ENCODE measurements at regions not wholly inside any gene's neighbourhood (a gene's known extent, or its start where the extent isn't known, plus 50 kb on each side); places are given as distances from the start of the nearest gene placed in this dataset.

DNA sequence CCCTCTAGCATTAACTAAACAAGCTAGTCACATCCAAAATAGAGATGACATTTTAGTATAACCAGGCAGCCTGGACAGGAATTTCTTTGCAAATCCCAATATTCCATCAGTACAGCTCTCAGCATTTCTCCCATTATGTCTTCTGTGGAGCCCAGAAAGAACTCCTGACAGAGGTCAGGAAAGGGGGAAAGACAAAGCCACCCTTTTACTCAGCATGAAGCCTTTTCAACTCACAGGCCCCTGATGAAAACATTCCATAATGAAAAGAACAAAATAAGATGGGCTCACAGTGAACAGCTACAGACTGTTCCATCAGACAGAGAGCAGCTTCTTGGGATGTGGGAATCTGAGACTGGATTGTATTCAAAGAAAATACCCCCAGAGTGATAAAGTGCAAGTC lies 80.6 kb downstream of the TEX35 start:
- no peak overlapping the region for H3K4me3 ChIP-seq (ENCODE audit: low read depth, low read length)
- TF ChIP-seq, protein P1, sequence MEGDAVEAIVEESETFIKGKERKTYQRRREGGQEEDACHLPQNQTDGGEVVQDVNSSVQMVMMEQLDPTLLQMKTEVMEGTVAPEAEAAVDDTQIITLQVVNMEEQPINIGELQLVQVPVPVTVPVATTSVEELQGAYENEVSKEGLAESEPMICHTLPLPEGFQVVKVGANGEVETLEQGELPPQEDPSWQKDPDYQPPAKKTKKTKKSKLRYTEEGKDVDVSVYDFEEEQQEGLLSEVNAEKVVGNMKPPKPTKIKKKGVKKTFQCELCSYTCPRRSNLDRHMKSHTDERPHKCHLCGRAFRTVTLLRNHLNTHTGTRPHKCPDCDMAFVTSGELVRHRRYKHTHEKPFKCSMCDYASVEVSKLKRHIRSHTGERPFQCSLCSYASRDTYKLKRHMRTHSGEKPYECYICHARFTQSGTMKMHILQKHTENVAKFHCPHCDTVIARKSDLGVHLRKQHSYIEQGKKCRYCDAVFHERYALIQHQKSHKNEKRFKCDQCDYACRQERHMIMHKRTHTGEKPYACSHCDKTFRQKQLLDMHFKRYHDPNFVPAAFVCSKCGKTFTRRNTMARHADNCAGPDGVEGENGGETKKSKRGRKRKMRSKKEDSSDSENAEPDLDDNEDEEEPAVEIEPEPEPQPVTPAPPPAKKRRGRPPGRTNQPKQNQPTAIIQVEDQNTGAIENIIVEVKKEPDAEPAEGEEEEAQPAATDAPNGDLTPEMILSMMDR (IDR thresholded peaks at IDR 0.05; ENCODE audit: low read depth, low read length), result no peak

DNA sequence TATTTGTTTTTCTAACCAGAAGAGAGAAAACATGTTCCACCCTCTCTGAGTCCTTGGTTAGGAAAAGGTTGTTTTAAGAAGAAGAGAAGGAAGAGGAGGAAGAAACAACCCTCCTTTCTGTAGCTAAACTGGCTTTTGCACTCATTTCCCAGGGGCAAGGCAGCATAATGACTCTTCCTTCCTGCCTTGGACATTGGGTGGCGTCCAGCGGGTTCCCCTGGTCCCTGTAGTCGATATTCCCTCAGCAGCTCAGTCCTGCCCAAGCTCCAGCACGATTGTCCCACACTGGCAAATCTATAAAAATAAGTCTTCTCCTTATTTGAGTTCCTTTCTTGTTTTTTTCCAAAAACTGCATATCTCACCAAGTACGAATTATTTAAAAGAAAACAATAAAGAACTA lies 81.2 kb downstream of the TEX35 start:
- no peak overlapping the region for H3K4me3 ChIP-seq (ENCODE audit: low read depth, low read length)
- TF ChIP-seq, protein P1 (IDR thresholded peaks at IDR 0.05; ENCODE audit: low read depth, low read length), result no peak

DNA sequence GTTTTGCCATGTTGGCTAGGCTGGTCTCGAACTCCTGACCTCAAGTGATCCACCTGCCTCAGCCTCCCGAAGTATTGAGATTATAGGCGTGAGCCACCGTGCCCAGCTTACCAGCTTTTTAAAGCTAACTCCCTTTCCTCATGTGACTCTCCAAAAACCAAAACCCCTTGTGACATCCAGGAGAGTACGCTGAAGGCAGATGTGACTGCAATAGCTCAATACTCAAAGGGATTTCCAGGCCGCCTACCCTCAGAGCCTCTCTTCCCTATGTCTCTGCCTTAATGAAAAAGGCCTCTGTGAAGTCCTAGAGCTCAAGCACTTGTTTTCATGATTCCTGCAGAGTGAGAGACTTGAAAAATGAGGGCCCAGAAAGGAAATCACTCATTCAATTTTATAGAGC lies 82.6 kb downstream of the TEX35 start:
- no peak overlapping the region for H3K4me3 ChIP-seq (ENCODE audit: low read depth, low read length)

DNA sequence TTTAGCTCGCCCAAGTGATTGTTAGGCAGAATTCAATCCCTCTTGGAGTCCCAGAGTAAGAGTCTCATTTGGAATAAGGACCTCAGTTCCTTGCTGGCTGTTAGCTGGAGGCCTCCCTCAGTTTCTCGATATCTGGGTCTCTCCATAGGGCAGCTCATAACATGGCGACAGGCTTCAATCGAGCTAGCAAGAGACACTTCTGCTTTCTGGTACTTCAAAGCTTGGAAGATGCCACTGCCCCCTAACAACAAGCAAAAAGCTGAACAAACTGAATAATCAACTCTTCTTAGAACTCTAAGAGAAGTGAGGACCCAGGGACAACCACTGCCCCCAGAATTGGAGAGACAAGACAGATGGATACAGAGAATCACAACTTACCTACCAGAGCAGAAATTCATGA lies 86.2 kb downstream of the TEX35 start:
- H3K4me3 ChIP-seq (ENCODE audit: low read depth, low read length), result no peak overlapping the region
- TF ChIP-seq, protein P1 (IDR thresholded peaks at IDR 0.05; ENCODE audit: low read depth, low read length), result no peak

More for the DNA sequence above, 82.6 kb downstream of the TEX35 start:
- TF ChIP-seq, protein P1 (IDR thresholded peaks at IDR 0.05; ENCODE audit: low read depth, low read length), result no peak

DNA sequence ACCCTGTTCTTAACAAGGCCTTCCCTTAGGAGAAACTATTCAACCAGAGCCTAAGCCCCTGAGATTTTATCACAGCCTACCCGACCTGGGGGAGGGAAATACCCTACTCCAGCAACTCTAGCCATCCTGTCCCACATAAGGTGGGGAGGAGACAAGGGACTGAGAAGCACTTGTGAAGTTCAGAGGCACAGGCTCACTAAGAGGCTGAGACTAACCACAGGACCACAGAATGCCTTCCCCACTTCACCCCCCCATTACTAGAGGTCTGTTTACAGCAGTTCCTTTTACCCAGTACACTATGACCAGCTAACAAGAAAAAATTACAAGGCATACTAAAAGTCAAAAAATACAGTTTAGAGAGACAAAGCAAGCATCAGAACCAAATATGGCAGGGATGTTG lies 86.8 kb downstream of the TEX35 start:
- no peak overlapping the region for H3K4me3 ChIP-seq (ENCODE audit: low read depth, low read length)
- TF ChIP-seq, protein P1 (IDR thresholded peaks at IDR 0.05; ENCODE audit: low read depth, low read length), result no peak

DNA sequence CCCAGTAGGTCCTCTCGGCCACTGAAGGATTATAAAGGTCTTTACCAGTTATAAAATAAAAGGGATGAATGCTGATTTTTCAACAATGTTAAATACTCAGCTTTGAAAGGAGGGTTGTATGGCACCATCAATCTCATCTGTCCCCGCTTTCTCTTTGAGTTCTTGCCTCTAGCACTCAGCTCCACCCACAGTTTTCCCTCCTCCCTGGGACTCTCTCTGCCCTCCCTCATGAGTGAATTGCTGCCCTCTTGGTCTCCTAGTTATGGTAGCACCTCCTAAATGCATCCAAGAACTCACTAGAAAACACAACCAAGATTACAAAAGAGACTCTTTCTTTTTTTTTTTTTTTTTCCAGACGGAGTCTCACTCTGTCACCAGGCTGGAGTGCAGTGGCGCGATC lies 91.0 kb downstream of the TEX35 start:
- TF ChIP-seq, protein P1 (IDR thresholded peaks at IDR 0.05; ENCODE audit: low read depth, low read length), result no peak
- H3K4me3 ChIP-seq (ENCODE audit: low read depth, low read length), result no peak overlapping the region

DNA sequence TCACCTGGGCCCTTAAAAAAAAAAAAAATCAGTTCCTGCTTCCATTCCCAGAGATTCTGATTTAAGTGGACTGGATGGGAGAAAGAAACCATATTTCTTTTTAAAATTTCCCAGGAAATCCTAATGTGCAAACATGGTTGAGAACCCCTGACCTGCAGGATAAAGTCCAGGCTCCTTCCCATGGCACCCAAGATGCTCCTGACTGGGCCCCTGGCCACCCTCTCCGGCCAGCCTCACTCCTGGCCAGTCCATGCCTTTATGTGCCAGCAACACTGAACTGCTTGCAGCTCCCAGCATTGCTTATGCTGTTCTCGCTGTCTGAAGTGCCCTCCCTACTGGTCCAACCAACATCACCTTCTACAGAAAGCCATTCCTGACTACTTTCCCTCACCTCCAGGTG lies 93.9 kb downstream of the TEX35 start:
- no peak overlapping the region for H3K4me3 ChIP-seq (ENCODE audit: low read depth, low read length)
- TF ChIP-seq, protein P1 (IDR thresholded peaks at IDR 0.05; ENCODE audit: low read depth, low read length), result no peak

All from WI38 (cell line).